ENCODE measurements at regions not wholly inside any gene's neighbourhood (a gene's known extent, or its start where the extent isn't known, plus 50 kb on each side); places are given as distances from the start of the nearest gene placed in this dataset.

GRCh38 chr7:137172105-137172590, 171.4 kb downstream of the PTN start:
- DNase-seq, result no peak

GRCh38 chr7:137169282-137169698, 174.2 kb downstream of the PTN start:
- DNase-seq, result peak; percentile 20

GRCh38 chr7:137167609-137168008, 175.9 kb downstream of the PTN start:
- no peak for DNase-seq

GRCh38 chr7:137166363-137166762, 177.2 kb downstream of the PTN start:
- DNase-seq, result no peak

GRCh38 chr7:137165786-137166185, 177.7 kb downstream of the PTN start:
- DNase-seq, result no peak

- no peak for DNase-seq
These were observed 178.3 kb downstream of the PTN start for GRCh38 chr7:137165241-137165640.

- no peak for DNase-seq
These were observed 179.3 kb downstream of the PTN start for GRCh38 chr7:137164251-137164650.

GRCh38 chr7:137160236-137160635, 183.3 kb downstream of the PTN start:
- no peak for DNase-seq

GRCh38 chr7:137157256-137157655, 186.3 kb downstream of the PTN start:
- no peak for DNase-seq

- no peak for DNase-seq
These were observed 191.9 kb downstream of the PTN start for GRCh38 chr7:137151690-137152052.

- DNase-seq, result no peak
These were observed 192.4 kb downstream of the PTN start for GRCh38 chr7:137151041-137151689.

GRCh38 chr7:137147338-137147720, 196.2 kb downstream of the PTN start:
- no peak for DNase-seq

GRCh38 chr7:137146552-137147337, 196.8 kb downstream of the PTN start:
- DNase-seq, result no peak

GRCh38 chr7:137146012-137146455, 197.5 kb downstream of the PTN start:
- DNase-seq, result no peak

- DNase-seq, result no peak
These were observed 201.2 kb downstream of the PTN start for GRCh38 chr7:137142376-137142775.

- no peak for DNase-seq
These were observed 207.7 kb downstream of the PTN start for GRCh38 chr7:137135654-137136350.

GRCh38 chr7:137130751-137131158, 212.8 kb downstream of the PTN start:
- DNase-seq, result no peak

- DNase-seq, result no peak
These were observed 214.5 kb downstream of the PTN start for GRCh38 chr7:137129025-137129424.

- DNase-seq, result no peak
These were observed 215.7 kb downstream of the PTN start for GRCh38 chr7:137127806-137128205.

- DNase-seq, result no peak
These were observed 216.5 kb downstream of the PTN start for GRCh38 chr7:137127058-137127457.

- no peak for DNase-seq
These were observed 221.4 kb downstream of the PTN start for GRCh38 chr7:137122145-137122544.

- DNase-seq, result no peak
These were observed 222.8 kb downstream of the PTN start for GRCh38 chr7:137120690-137121089.

GRCh38 chr7:137110535-137110934, 233.0 kb downstream of the PTN start:
- no peak for DNase-seq

GRCh38 chr7:137110091-137110509, 233.4 kb downstream of the PTN start:
- no peak for DNase-seq
